Karpas-422 (cell line): ENCODE measurements at regions not wholly inside any gene's neighbourhood (a gene's known extent, or its start where the extent isn't known, plus 50 kb on each side); places are given as distances from the start of the nearest gene placed in this dataset.

Experiments
- DNase-seq: peaks from one replicate; pipeline ENCODE4 v3.0.0-alpha.2; 2015
- H2AFZ ChIP-seq: fragments of 200-600 bp; sonication (generic); 2 replicates; pipeline ENCODE4 v1.6.1; 2014; ENCODE audit warnings: antibody characterized with exemption, low read length, mixed read lengths
- H3K27ac ChIP-seq: fragments of 200-600 bp; sonication (generic); 2 replicates; pipeline ENCODE4 v1.5.1; 2014; ENCODE audit warnings: mild to moderate bottlenecking, low read length, moderate library complexity
- H3K27me3 ChIP-seq: fragments of 200-600 bp; sonication (generic); 2 replicates; pipeline ENCODE4 v1.6.1; 2014; ENCODE audit warnings: low read length, mixed read lengths
- H3K36me3 ChIP-seq: fragments of 200-600 bp; sonication (generic); 2 replicates; pipeline ENCODE4 v1.6.1; 2014; ENCODE audit warnings: low read length, mixed read lengths; ENCODE audit not compliant: insufficient read depth
- H3K4me1 ChIP-seq: fragments of 200-600 bp; sonication (generic); 2 replicates; pipeline ENCODE4 v1.6.1; 2014; ENCODE audit warnings: mild to moderate bottlenecking, low read length, mixed read lengths
- H3K4me2 ChIP-seq: fragments of 200-600 bp; sonication (generic); 2 replicates; pipeline ENCODE4 v1.6.1; 2014; ENCODE audit warnings: low read length, low read depth, mild to moderate bottlenecking; ENCODE audit not compliant: poor library complexity, severe bottlenecking
- H3K4me3 ChIP-seq: fragments of 200-600 bp; sonication (generic); 2 replicates; pipeline ENCODE4 v1.5.1; 2014; ENCODE audit warnings: mild to moderate bottlenecking, antibody characterized with exemption, low read length, mixed read lengths
- H3K79me2 ChIP-seq: fragments of 200-600 bp; sonication (generic); 2 replicates; pipeline ENCODE4 v1.6.1; 2014; ENCODE audit warnings: mild to moderate bottlenecking, low read length, mixed read lengths
- H3K9ac ChIP-seq: fragments of 200-600 bp; sonication (generic); 2 replicates; pipeline ENCODE4 v1.6.0; 2014; ENCODE audit warnings: low read length
- H3K9me2 ChIP-seq: fragments of 200-600 bp; sonication (generic), shearing (Covaris generic); replicated peaks from 2 replicates; pipeline ENCODE4 v1.6.0; 2014; ENCODE audit warnings: mild to moderate bottlenecking, low read length, moderate library complexity; ENCODE audit not compliant: insufficient read depth
- H3K9me3 ChIP-seq: fragments of 300-700, 200-600 bp; sonication (generic); 2 replicates; pipeline ENCODE4 v1.6.1; 2014; ENCODE audit warnings: low read length, mixed read lengths
- H4K20me1 ChIP-seq: fragments of 200-600 bp; sonication (generic); 2 replicates; pipeline ENCODE4 v1.6.1; 2014; ENCODE audit warnings: mild to moderate bottlenecking, antibody characterized with exemption, low read length, low read depth; ENCODE audit not compliant: insufficient read depth

DNA sequence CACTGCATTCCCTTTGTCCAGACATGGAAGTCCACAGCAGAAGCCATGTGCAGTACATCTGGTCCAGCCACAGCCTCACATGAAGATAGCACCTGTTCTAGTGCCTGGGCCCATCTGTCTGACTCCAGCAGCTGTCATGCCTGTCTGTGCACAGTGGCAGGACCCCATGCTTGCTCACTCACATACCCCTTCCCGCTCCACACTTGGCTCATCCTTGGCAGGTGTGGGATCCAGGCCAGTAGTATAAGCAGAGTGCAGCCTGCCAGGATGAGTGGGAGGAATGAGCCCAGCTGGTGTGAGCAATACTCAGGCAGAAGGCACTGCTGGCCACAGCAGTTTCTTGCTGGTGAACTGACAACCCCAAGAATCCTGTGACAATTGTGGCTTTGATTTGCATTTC lies 168.0 kb downstream of the PRDM9 start:
- Histone ChIP-seq H3K9me3 (peaks cover 4% of the 10 kb centered on the region), H3K9me2 (no peaks in the 10 kb centered on the region), H3K79me2 (no peaks in the 10 kb centered on the region), H3K9ac (no peak overlapping the region), H3K27me3 (no peaks in the 10 kb centered on the region), H3K4me2 (no peak overlapping the region), H2AFZ (no peak overlapping the region), H3K36me3 (no peaks in the 10 kb centered on the region), H4K20me1 (no peaks in the 10 kb centered on the region), H3K4me1 (no peaks in the 10 kb centered on the region), H3K4me3 (no peak overlapping the region), H3K27ac (no peak overlapping the region)
- DNase-seq = no peak

DNA sequence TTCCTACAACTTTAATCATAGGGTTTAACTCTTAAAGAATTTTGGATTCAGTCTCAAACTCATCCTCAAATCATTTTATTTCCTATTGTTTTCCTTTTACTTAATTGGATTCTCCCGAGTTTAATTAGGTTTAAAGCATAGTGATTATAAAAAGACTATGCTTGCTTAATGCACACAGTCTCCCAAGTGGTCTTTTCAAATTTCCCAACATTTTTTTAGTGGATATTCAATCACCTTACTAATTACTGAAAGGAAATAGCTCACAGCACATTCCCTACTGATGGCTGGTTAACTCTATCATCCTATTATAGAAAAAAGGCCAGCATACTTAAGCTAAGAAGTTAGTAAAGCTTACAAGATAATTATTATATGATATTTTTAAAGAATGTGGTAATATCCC lies 170.6 kb downstream of the PRDM9 start:
- Histone ChIP-seq H3K4me3 (no peak overlapping the region), H3K9ac (no peak overlapping the region), H3K36me3 (no peaks in the 10 kb centered on the region), H3K9me2 (no peaks in the 10 kb centered on the region), H2AFZ (no peak overlapping the region), H4K20me1 (no peaks in the 10 kb centered on the region), H3K27me3 (no peaks in the 10 kb centered on the region), H3K4me2 (no peak overlapping the region), H3K27ac (no peak overlapping the region), H3K4me1 (no peaks in the 10 kb centered on the region), H3K9me3 (peaks cover 4% of the 10 kb centered on the region), H3K79me2 (no peaks in the 10 kb centered on the region)
- DNase-seq = no peak

DNA sequence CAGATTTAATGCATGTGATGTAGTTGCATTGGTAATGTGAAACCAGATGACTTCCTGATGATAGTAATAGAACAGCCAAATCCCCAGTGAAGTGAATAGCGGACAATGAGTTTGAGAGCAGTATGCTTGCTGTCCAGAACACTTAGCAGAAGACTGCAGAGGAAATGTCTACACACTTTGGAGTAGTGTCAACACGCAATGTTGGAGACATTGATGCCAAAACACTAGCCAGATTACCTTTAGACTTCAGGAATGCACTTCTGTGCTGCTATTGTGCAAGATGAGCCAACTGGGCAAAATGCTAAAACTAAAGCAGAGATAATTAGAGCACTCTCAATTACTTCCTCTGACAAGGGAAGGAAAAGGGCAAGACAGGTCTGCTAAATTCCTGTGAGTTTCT lies 176.7 kb downstream of the PRDM9 start:
- Histone ChIP-seq H3K79me2 (no peaks in the 10 kb centered on the region), H3K36me3 (no peaks in the 10 kb centered on the region), H4K20me1 (no peaks in the 10 kb centered on the region), H2AFZ (no peak overlapping the region), H3K27me3 (no peaks in the 10 kb centered on the region), H3K9ac (no peak overlapping the region), H3K4me1 (no peaks in the 10 kb centered on the region), H3K27ac (no peak overlapping the region), H3K4me3 (no peak overlapping the region), H3K9me2 (no peaks in the 10 kb centered on the region), H3K4me2 (no peak overlapping the region), H3K9me3 (no peaks in the 10 kb centered on the region; the same call in none of the 2 replicates)
- DNase-seq = no peak

DNA sequence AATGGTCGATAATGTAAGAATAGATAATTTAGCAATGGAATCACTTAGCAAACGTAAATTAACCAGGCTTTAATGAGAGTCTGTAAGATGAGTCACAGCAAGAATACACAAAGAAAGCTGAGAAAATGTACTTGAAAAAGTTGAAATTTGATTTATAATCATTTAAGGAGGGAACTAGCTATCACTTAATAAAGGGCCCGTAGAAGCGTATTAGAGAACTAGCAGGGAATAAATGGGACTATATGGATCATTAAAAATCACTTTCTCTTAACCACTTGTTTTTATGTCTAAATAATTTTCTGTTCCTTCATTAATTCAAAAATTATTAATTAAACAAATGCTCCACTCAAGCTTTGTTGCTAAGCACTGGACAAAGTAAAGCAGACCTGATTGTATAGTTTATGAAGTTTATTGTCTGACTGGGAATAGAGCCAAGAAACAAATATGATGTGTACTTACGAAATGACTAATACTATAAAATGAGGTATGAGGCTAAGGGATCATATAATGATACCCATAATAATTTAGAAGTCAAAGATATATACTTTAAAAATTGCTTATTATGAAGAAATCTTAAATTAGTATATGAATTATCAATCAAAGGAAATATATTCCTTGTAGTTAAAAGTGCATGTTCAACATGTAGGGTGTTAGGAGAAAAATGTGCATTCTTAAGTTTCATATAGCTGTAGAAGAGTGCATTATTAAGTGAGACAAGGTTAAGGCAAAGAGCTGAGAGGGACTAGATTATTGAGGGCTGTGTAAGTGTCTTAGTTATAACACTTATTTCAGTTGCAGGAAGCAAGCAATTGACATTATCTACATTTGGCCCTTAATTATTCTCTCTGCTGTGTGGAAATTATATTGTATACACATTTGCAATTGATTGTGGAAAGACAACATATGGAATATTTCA lies 196.8 kb downstream of the PRDM9 start:
- Histone ChIP-seq H3K9me3 (peaks cover 4% of the 10 kb centered on the region; the same call in 1 of the 2 replicates), H3K4me3 (no peak overlapping the region), H3K79me2 (no peaks in the 10 kb centered on the region), H4K20me1 (no peaks in the 10 kb centered on the region), H3K27me3 (no peaks in the 10 kb centered on the region), H2AFZ (no peak overlapping the region), H3K27ac (no peak overlapping the region), H3K4me2 (no peak overlapping the region), H3K36me3 (no peaks in the 10 kb centered on the region), H3K9ac (no peak overlapping the region), H3K4me1 (no peaks in the 10 kb centered on the region), H3K9me2 (no peaks in the 10 kb centered on the region)
- no peak for DNase-seq

DNA sequence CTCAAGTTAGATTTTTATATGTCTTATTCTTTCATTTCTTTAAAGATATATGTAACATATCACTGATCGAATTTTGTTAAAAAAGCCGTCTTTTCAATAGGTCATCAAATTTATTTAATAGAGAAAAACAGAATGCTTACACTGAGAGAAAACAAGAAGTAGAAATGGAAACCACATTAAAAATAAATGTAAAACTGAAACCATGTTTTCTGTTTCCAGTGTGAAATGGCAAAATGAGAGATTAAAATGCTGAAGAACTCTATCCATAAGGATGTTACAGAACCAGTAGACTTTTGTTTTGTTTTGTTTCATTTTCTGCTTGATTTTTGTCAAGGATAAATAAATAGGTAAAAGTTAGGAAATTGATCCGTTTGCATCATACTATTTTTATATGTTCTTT lies 210.1 kb downstream of the PRDM9 start:
- Histone ChIP-seq H4K20me1 (no peaks in the 10 kb centered on the region), H3K4me2 (no peak overlapping the region), H2AFZ (no peak overlapping the region)

DNA sequence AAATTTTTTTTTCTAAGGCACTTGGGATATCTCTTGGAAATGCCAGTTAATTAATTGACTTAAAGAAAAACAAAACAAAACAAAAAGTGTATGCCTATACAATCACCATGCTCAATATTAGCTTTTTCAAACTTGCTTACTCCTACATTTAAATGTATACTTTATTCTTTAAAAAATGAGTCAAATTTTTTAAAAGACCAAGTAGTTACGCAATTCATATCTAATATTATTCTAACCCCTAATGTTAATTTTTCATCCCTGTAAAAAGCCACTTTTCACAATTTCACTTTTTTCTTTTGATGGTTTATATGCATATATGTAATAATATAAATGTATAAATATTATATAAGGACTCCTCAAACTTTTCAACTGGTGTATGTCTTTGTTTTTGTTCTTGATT lies 211.2 kb downstream of the PRDM9 start:
- Histone ChIP-seq H3K27ac (no peak overlapping the region), H3K79me2 (no peaks in the 10 kb centered on the region), H2AFZ (no peak overlapping the region), H3K36me3 (no peaks in the 10 kb centered on the region), H4K20me1 (no peaks in the 10 kb centered on the region), H3K9me3 (peaks cover 12% of the 10 kb centered on the region), H3K4me1 (no peaks in the 10 kb centered on the region), H3K9me2 (no peaks in the 10 kb centered on the region), H3K4me3 (no peak overlapping the region), H3K27me3 (no peaks in the 10 kb centered on the region), H3K9ac (no peak overlapping the region), H3K4me2 (no peak overlapping the region)
- DNase-seq = no peak

More for the DNA sequence above, 210.1 kb downstream of the PRDM9 start:
- H3K79me2 ChIP-seq = no peaks in the 10 kb centered on the region
- DNase-seq = no peak
- no peak overlapping the region for H3K4me3 ChIP-seq
- H3K36me3 ChIP-seq = no peaks in the 10 kb centered on the region
- no peaks in the 10 kb centered on the region for H3K9me2 ChIP-seq
- H3K9ac ChIP-seq = no peak overlapping the region
- H3K27ac ChIP-seq = no peak overlapping the region
- H3K27me3 ChIP-seq = no peaks in the 10 kb centered on the region
- H3K4me1 ChIP-seq = no peaks in the 10 kb centered on the region
- peaks cover 13% of the 10 kb centered on the region for H3K9me3 ChIP-seq

DNA sequence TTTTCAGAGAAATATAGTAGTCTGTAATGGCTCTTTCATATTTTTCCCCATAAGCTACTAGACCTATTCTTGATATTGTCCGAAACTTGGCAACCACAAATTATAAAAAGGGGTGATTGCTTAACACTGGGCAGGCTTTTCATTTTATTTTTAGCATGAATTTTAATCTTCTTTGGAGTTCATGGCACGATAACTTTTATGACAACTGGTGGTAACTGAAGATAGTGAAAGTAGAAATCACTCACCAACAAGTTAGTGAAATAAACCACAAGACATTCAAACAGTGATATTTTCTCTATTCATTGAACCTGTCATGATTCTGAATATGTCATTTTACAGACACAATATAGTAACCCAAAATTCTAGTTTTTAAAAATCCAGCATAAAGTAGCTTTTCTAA lies 213.9 kb downstream of the PRDM9 start:
- Histone ChIP-seq H3K9me3 (peaks cover 14% of the 10 kb centered on the region), H3K27ac (no peak overlapping the region), H3K9ac (no peak overlapping the region), H3K27me3 (no peaks in the 10 kb centered on the region), H3K4me2 (no peak overlapping the region), H3K9me2 (no peaks in the 10 kb centered on the region), H3K4me3 (no peak overlapping the region), H3K36me3 (no peaks in the 10 kb centered on the region), H3K4me1 (no peaks in the 10 kb centered on the region), H3K79me2 (no peaks in the 10 kb centered on the region), H2AFZ (no peak overlapping the region), H4K20me1 (no peaks in the 10 kb centered on the region)
- no peak for DNase-seq

DNA sequence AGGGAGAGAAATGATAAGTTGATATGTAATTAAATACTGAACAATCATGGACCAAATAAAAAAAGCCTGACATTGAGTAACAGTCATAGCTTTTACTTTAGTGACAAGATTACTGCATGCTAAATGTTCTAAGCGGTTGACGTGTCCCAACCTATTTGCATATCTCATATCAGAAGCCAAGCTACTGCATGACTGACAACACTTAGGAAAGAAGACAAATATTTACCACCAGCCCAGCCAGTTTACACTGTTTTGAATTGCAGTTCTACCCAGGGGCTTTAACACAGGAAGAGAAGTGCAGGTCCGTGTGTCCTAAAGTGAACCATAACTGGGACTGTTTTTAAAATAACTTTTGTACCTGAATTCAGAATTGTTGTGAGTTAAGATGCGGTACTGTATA lies 219.9 kb downstream of the PRDM9 start:
- H3K4me1 ChIP-seq = no peaks in the 10 kb centered on the region
- peaks cover 5% of the 10 kb centered on the region; the same call in 1 of the 2 replicates for H3K9me3 ChIP-seq
- H3K4me2 ChIP-seq = no peak overlapping the region
- H3K27ac ChIP-seq = no peak overlapping the region
- no peaks in the 10 kb centered on the region for H3K79me2 ChIP-seq
- H3K9me2 ChIP-seq = no peaks in the 10 kb centered on the region
- no peaks in the 10 kb centered on the region for H3K27me3 ChIP-seq
- DNase-seq = no peak
- H2AFZ ChIP-seq = no peak overlapping the region
- no peak overlapping the region for H3K4me3 ChIP-seq
- H3K9ac ChIP-seq = no peak overlapping the region
- H3K36me3 ChIP-seq = no peaks in the 10 kb centered on the region
- H4K20me1 ChIP-seq = no peaks in the 10 kb centered on the region
